NCI-H82 (cell line): ENCODE measurements at regions not wholly inside any gene's neighbourhood (a gene's known extent, or its start where the extent isn't known, plus 50 kb on each side); places are given as distances from the start of the nearest gene placed in this dataset.

Experiments
- DNase-seq: peaks from one replicate; lab custom pipeline; 2025; lab: John Stamatoyannopoulos, UW

DNA sequence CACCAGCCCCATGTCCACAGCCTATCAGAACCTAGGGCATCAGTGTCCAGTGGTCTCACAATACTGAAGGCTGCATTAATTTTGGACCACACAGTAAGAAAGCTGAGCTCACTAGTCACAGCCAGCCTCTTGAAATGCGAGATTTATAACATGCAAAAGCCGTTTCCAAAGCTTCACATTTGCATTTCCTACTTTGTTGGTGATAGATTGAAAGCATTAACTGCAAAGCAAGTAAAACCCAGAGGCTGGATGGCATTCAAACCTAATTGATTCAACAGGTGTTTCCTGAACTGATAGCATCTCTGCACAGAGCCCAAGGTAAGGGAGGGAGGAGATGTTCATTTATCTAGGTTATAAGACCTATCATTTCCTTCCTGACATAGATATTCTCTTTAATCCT is 410.1 kb downstream of the OMA1 start:
- DNase-seq = no peak

DNA sequence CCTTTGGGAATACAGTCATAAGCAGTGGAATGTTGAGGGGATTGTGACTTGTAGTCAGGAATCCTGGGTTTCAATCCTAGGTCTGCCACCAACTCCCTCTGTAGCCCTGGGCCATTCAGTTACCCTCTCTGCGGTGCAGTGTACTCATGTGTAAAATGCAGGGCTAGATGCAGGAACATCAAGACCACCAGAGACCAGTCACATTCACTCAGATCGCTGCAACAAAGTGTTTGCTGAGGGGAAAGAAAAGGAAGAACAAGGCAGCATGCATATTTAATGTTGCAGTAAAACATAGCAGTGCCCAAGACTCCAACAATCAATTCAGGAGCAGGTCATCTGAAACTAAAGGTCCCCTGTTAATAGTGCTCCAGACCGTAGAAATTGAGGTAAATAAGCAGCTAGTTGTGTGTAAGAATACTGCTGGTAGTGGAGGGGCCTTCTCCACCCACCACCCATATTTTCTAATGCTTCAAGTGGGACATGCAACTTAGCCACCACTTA is 410.7 kb downstream of the OMA1 start:
- DNase-seq = no peak

DNA sequence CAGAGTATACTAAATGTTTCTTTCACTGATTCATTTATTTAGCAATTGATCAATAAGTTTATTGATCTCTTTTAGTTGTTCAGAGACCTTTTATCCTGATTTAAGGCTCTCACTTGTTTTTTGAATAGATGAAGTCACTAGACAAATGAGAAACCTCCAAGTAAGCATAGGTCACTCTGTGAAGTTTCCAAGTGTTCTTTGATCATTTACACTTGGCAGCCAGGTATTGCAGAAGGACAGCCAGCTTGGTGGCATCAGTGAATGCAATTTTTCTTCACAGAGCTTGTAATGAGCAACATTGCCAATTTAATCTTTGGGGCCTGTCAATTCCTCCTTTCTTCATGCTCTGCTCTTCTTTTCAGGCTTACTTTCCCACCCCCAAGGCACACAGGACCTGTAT is 413.0 kb downstream of the OMA1 start:
- no peak for DNase-seq

DNA sequence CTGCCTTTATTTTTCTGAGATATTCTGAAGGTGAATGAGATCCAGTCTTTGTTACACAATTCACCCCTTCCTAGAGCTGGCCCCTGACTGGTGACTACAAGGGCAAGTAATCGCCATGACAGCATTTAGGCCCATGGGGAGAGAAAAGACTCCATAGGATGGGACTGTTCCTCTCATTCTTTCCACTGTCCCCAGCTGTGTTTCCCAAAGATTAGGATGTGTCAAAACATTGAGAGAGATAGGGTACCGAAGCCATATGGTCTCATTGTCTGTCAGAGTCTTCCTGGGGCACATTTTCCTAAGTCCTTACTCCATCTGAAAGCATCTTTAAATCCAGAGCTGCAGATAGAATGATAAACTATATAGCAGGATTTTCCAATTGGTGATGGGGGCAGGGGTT is 423.5 kb downstream of the OMA1 start:
- DNase-seq = peak; percentile 58

DNA sequence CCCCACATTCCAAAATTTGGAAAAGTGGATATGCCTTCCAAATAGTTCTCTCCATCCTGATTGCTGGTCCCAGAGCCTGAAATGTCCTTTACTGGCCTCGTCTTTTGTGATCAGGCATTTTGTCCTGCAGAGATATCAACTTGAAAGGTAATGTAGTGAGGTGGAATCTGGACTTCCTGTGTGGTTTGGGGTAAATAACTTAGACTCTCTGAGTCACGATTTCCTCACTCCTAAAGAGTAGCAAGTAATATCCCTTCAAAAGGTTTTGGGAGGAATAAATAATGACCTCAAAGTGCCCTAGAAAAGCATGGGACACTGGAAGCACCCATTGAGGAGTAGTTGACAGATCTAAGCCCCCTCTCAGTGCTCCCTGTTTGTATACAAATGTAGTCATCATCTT is 426.6 kb downstream of the OMA1 start:
- no peak for DNase-seq

- DNase-seq = no peak
Observed at GRCh38 chr1:58116284-58116683, 430.2 kb downstream of the OMA1 start.

DNA sequence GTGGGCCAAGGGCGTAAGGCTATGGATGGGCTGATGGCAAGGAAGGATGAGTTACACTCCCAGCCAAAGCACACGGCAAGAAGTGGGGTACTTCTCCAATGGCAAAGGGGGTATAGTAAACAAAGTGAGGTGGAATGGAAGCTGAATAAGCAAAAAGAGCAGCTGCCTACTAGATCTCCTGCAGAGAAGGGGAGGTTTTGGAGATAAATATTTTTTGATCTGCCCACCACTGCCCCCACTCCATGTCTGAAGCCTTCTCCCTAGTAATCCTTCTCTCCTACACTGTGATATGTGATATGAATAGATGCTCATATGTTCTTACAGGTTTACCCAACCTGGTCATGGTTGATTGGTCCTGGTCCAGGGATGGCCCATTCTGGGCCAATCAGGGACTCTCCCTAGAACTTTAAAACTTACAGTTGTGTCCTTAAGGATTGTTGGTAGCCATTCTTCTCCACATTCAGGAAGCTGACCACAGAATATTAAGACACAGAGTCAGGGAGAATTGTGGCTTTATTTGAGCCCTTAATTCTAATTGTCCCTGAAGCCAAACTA is 436.8 kb downstream of the OMA1 start:
- DNase-seq = no peak

DNA sequence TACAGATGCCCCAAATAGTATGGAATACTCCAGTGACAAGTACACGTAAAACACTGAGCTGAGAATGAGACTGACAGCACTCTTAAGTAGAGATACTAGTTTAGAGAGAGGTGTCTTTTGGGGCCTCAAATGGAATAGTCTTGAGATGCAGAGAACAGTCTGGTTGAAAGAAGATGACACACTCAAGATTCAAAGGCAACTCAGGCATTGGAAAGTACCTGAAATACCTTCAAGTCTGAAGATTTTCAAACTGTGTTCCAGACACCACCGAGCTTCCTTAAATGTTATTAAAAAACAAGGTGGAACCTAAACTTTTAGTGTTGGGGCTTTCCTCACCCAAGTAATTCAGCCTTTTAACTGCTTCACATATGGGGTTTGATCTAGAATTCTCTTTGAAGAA is 437.7 kb downstream of the OMA1 start:
- no peak for DNase-seq

DNA sequence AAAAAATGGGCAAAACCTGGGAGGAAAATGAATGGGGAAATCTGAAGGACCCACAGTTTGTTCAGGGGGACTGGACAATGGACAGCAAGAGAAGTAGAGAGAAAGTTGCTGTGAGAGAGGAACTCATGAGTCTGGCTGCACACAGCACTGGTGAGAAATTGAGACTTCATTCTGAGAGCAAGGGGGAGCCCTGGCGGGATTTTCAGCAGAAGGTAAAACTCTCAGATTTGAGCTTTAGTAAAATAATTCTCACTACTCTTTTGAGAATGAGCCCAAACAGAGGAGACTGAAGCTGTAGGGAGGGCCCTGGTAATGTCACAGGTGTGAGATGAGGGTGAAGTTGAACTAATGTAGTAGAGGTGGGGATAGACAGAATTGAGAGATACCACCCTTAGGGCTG is 438.6 kb downstream of the OMA1 start:
- no peak for DNase-seq

DNA sequence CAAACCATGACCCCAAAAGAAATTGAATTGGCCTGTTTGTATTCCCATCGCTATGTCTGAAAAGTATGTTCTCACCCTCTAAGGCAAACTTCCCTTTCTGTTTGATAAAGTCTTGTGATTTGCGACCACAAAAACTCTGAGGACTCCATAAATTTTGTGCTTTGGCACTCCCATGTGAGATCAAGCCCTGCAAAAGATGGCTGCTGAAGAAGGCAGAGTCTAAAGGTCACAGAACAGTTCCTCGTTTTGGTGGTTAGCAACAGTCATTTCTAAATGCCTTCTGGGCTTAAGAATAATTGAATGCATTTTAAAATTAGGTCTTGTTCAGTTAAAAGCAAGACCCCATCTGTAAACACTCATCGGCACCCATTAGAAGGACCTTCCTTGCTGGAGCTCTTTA is 441.6 kb downstream of the OMA1 start:
- DNase-seq = no peak

DNA sequence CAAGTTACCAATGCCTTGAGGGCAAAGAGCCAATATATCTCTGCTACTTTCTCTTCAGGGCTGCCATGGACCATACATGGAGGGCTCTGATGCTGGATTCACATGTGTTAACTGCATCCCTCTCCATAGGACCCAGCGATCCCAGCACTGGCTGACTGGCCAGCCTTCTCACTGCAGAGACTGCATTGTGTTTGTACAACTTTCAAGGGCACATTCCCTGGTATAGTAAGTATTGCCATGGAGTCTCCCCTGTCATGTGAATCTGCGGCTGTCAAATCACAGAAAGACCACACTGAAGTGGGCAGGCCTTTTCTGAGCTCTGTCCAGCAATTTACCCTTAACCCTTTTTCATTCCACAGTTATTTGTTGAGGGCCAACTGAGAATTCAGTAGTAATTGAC is 449.8 kb downstream of the OMA1 start:
- no peak for DNase-seq

DNA sequence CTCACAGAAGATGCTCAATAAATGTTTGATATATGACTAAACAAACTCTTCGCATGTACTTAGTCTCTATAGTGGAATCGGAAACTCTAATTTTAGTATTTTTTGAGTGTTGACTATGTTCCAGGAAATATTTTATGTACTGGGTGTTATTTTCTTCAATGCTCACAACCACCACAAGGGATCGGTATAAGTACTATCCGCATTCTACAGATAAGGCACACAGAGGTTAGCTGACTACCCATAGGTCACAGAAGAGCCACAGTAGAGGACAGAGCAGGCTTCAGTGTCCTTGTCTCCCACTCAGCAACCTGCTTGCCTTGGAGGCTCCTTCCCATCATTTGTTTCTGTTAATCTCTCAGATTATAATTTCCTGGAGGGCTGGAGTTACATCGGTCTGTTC is 451.3 kb downstream of the OMA1 start:
- DNase-seq = no peak

DNA sequence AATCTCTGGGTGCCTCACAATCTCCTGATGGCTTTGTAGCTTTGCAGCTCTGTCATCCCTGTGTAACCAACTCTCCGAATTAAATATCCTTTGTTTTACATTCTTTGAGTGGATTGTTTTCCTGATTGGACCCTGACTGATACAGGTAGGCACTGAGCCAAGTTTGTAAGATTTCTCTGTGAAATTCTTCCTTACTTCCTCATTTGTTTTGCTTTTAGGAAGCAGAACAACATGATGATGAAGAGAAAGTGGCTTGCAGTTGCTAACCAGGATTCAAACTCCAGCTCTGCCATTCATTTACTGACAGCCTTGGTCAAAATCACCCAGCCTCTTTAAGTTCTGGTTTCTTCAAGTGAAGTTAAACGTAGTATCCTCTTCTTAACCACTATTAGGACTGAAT is 452.3 kb downstream of the OMA1 start:
- DNase-seq = no peak

- DNase-seq = no peak
Observed at GRCh38 chr1:58090640-58091039, 455.9 kb downstream of the OMA1 start.

DNA sequence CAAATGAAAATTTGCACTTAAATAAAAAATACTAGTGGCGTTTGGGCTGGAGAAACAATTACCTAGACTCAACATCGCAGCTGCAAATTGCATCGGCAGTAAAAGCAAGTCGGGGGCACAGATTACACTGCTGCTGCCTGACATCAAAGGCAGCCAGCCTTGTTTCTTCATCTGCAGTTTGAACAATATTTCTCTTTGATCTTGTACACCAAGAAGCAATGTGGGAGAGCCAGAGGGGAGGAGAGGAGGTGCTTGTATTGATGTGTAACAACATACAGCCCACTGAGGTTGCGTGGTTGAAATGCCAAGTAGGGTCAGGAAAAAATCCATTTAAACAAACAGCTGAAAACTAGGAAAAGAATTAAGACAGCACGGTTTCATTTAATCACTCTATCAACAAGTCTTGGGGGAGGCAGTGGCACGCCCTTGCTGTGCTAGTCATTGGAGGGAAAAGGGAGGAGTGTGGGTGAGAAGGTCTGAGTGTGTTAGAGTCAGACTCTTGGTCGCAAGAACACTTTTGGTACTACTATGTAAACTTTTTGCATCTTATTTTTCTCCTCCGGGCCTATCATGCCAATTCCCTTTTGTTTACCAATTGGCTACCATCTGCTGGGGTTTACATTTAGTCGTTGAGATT is 456.5 kb downstream of the OMA1 start:
- no peak for DNase-seq

DNA sequence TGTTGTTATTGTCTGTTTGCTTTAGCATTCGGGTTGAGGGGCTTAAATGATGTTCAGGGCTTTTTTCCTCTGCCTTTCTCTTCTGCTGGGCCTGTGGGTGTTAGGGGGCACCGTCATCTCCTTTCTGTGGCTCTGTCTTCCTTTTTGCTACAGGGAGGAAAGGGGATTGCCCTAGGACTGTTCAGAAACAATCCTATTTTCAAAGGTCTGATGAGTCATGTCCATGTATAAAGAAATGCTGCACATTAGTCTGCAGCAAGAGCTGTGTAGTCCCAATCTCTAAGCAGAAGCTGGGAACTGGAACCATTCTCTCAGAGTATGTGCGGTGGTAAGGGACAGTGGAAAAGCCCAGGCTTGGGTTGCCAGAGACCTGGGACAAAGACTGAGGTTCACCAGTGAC is 462.3 kb downstream of the OMA1 start:
- DNase-seq = no peak

- DNase-seq = peak; percentile 95
Observed at GRCh38 chr1:58082596-58082995, 463.9 kb downstream of the OMA1 start.

DNA sequence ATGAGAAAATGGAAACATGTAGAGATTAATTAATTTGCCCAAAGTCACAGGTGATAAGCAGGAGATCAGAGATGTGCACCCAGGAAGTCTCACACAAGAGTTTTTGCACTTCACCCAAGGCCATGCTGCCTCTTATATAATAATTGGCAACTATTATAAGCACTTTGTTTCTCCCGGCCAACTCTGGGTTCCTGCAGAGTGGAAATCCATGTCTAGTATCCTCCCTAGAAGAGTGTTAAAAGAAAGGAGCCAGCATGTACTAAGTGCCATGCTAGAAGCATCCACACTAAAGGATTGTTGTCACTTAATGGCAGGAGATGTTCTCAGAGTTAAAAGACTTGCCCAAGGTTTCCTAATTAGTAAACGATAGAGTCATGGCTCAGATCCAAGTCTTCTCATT is 470.3 kb downstream of the OMA1 start:
- no peak for DNase-seq

DNA sequence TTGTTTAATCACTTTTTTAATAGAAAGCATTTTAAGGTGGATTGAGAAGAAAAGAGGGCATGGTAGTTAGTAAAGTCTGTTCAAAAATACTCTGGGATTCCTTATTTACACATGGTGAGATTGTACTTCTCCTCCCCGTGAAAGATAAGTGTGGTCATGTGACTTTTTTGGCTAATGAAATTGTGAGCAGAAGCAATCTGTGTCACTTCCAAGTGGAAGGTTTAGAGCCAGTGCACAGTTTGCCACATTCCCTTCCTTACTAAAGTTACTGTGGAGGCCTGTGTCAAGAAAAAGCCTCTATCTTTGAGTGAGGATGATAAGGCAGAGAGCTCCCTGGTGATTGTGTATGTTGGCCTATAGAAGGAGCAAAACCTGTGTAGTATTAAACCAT is 471.3 kb downstream of the OMA1 start:
- no peak for DNase-seq

- no peak for DNase-seq
Observed at GRCh38 chr1:58072450-58072849, 474.1 kb downstream of the OMA1 start.

DNA sequence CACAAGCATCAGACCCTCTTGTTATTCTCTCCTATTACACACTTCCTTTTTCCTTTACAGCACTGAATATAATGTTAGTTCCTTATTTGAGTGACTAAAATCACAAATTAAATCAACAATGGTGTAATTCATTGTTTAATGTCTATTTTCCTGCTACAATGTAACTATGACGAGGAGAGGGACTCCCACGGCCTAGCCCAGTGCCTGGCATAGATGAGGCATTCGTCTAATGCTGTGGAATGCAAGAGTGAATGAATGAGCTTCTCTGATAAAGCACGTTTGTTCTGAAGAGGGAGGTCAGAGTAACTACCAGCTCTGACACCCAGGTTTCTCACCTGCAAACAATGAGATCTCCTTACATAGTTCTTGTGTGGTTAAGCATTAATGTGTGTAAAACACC is 479.4 kb downstream of the OMA1 start:
- DNase-seq = no peak

GRCh38 chr1:58065520-58065919 is 481.0 kb downstream of the OMA1 start:
- DNase-seq = peak; percentile 50

- no peak for DNase-seq
Observed at GRCh38 chr1:58064166-58064565, 482.4 kb downstream of the OMA1 start.

- no peak for DNase-seq
Observed at GRCh38 chr1:58063095-58063494, 483.4 kb downstream of the OMA1 start.
